Glutamatergic neuron (in vitro differentiated cells): ENCODE measurements at regions not wholly inside any gene's neighbourhood (a gene's known extent, or its start where the extent isn't known, plus 50 kb on each side); places are given as distances from the start of the nearest gene placed in this dataset.

Experiments
- DNase-seq: peaks from one replicate; pipeline ENCODE4 v3.0.0; 2022
- H3K27ac Mint-ChIP-seq: one replicate; pipeline ENCODE4 v1.8.0; 2020; ENCODE audit warnings: mild to moderate bottlenecking, mixed read lengths, inconsistent platforms; ENCODE audit not compliant: unreplicated experiment
- H3K27me3 Mint-ChIP-seq: one replicate; pipeline ENCODE4 v1.8.0; 2020; ENCODE audit warnings: mild to moderate bottlenecking, moderate library complexity, mixed read lengths, inconsistent platforms; ENCODE audit not compliant: unreplicated experiment
- H3K36me3 Mint-ChIP-seq: one replicate; pipeline ENCODE4 v1.8.0; 2020; ENCODE audit warnings: mild to moderate bottlenecking, mixed read lengths, inconsistent platforms; ENCODE audit not compliant: unreplicated experiment
- H3K4me1 Mint-ChIP-seq: one replicate; pipeline ENCODE4 v1.8.0; 2020; ENCODE audit warnings: mild to moderate bottlenecking, low read depth, mixed read lengths, inconsistent platforms; ENCODE audit not compliant: unreplicated experiment
- H3K4me3 Mint-ChIP-seq: one replicate; pipeline ENCODE4 v1.8.0; 2020; ENCODE audit warnings: mild to moderate bottlenecking, mixed read lengths, inconsistent platforms; ENCODE audit not compliant: unreplicated experiment
- H3K9me3 Mint-ChIP-seq: one replicate; pipeline ENCODE4 v1.8.0; 2020; ENCODE audit warnings: mild to moderate bottlenecking, moderate library complexity, mixed read lengths, inconsistent platforms; ENCODE audit not compliant: unreplicated experiment
- CTCF ChIP-seq: fragments of 200-600 bp; sonication (generic); IDR thresholded peaks from one replicate; pipeline ENCODE4 v1.5.0; 2021; ENCODE audit not compliant: partially characterized antibody, unreplicated experiment

GRCh38 chr21:30935889-30936168 lies 54.4 kb upstream of the KRTAP11-1 start:
- Mint-ChIP-seq H3K4me1 (no peaks in the 10 kb centered on the region), H3K36me3 (no peaks in the 10 kb centered on the region)

GRCh38 chr21:30935121-30935888 lies 53.9 kb upstream of the KRTAP11-1 start:
- Mint-ChIP-seq H3K4me3 (no peak overlapping the region), H3K36me3 (no peaks in the 10 kb centered on the region), H3K9me3 (no peaks in the 10 kb centered on the region), H3K27ac (no peak overlapping the region), H3K4me1 (no peaks in the 10 kb centered on the region), H3K27me3 (no peaks in the 10 kb centered on the region)
- no peak for TF ChIP-seq CTCF
- DNase-seq, result no peak

More at GRCh38 chr21:30935889-30936168, 54.4 kb upstream of the KRTAP11-1 start:
- Mint-ChIP-seq H3K27ac (no peak overlapping the region), H3K4me3 (no peak overlapping the region), H3K9me3 (no peaks in the 10 kb centered on the region), H3K27me3 (no peaks in the 10 kb centered on the region)
- no peak for TF ChIP-seq CTCF
- no peak for DNase-seq

GRCh38 chr21:30932686-30933085 lies 51.3 kb upstream of the KRTAP11-1 start:
- Mint-ChIP-seq H3K27ac (no peak overlapping the region), H3K36me3 (no peaks in the 10 kb centered on the region), H3K9me3 (no peaks in the 10 kb centered on the region), H3K27me3 (no peaks in the 10 kb centered on the region), H3K4me3 (no peak overlapping the region), H3K4me1 (no peaks in the 10 kb centered on the region)
- no peak for DNase-seq
- TF ChIP-seq CTCF, result no peak
